ENCODE measurements at regions not wholly inside any gene's neighbourhood (a gene's known extent, or its start where the extent isn't known, plus 50 kb on each side); places are given as distances from the start of the nearest gene placed in this dataset.

DNA sequence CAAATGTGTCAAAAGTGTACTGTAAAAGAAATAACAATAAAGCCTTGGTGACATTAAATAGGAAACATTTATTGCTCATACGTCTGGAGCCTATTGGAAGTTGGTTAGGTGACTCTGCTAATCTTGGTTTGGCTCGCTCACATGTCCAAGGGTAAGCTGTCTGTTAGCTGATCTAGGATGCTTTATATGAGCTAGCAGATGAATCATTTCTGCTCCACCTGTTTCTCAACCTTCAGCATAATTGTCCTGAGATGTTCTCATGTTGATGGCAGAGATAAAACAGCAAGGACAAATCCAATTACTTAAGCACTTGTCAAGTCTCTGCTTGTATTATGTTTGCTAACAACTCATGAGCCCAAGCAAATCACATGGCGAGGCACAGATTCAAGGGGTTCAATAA is 56.0 kb upstream of the CD53 start:
- TF ChIP-seq, protein P1, sequence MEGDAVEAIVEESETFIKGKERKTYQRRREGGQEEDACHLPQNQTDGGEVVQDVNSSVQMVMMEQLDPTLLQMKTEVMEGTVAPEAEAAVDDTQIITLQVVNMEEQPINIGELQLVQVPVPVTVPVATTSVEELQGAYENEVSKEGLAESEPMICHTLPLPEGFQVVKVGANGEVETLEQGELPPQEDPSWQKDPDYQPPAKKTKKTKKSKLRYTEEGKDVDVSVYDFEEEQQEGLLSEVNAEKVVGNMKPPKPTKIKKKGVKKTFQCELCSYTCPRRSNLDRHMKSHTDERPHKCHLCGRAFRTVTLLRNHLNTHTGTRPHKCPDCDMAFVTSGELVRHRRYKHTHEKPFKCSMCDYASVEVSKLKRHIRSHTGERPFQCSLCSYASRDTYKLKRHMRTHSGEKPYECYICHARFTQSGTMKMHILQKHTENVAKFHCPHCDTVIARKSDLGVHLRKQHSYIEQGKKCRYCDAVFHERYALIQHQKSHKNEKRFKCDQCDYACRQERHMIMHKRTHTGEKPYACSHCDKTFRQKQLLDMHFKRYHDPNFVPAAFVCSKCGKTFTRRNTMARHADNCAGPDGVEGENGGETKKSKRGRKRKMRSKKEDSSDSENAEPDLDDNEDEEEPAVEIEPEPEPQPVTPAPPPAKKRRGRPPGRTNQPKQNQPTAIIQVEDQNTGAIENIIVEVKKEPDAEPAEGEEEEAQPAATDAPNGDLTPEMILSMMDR (IDR thresholded peaks at IDR 0.05; ENCODE audit: low read depth, low read length), result no peak
- no peak for DNase-seq (ENCODE audit: extremely low read depth, low read depth)

GRCh38 chr1:110811529-110811928 is 61.4 kb upstream of the CD53 start:
- TF ChIP-seq, protein P1 (IDR thresholded peaks at IDR 0.05; ENCODE audit: low read depth, low read length), result no peak
- DNase-seq (ENCODE audit: extremely low read depth, low read depth), result no peak

DNA sequence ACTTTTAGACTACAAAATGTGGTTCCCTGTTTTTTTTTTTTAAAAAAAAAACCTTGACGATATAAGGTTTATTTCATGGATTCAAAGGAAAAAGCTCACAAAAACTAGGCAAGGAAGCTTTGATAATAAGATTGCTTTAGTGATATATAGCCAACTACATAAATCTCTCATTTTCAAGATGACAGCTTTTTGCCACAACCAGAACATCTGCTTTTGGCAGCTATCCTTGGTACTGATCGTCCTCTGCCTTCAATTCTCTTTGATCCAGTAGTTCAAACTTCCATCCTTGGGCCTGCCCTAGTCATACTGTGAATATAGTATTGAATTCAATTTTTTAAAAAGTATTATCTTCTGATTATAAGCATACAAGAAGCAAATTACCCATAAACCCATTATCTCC is 72.9 kb upstream of the CD53 start:
- no peak for DNase-seq (ENCODE audit: extremely low read depth, low read depth)
- TF ChIP-seq, protein P1 (IDR thresholded peaks at IDR 0.05; ENCODE audit: low read depth, low read length), result no peak

DNA sequence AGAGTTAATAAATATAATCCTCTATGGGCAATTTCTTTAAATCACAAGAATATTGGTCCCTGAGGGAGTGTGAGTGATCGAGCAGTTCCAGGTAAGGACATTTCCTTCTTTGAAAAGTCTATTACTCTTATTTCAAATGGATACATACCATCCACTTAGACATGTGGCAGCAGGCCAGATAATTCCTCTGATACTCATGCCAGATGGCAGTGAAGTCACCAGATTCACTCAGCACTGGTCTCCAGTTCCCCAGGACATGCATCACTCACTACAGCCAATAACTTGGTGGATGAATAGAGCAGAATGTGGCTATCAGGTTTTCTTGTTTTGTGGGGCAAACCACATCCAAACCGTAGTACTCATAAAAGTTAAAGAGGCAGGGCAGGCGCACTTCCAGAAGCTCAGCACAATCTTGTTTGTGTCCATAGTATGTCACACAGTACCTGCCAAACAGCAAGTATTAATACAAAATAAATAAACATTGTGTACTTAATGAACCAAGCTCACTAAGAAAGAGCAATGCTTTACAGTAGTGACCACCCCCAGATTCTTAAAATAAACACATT is 74.2 kb upstream of the CD53 start:
- TF ChIP-seq, protein P1 (IDR thresholded peaks at IDR 0.05; ENCODE audit: low read depth, low read length), result no peak
- no peak for DNase-seq (ENCODE audit: extremely low read depth, low read depth)

GRCh38 chr1:110788673-110789072 is 84.3 kb upstream of the CD53 start:
- TF ChIP-seq, protein P1 (IDR thresholded peaks at IDR 0.05; ENCODE audit: low read depth, low read length), result no peak
- DNase-seq (ENCODE audit: extremely low read depth, low read depth), result no peak

DNA sequence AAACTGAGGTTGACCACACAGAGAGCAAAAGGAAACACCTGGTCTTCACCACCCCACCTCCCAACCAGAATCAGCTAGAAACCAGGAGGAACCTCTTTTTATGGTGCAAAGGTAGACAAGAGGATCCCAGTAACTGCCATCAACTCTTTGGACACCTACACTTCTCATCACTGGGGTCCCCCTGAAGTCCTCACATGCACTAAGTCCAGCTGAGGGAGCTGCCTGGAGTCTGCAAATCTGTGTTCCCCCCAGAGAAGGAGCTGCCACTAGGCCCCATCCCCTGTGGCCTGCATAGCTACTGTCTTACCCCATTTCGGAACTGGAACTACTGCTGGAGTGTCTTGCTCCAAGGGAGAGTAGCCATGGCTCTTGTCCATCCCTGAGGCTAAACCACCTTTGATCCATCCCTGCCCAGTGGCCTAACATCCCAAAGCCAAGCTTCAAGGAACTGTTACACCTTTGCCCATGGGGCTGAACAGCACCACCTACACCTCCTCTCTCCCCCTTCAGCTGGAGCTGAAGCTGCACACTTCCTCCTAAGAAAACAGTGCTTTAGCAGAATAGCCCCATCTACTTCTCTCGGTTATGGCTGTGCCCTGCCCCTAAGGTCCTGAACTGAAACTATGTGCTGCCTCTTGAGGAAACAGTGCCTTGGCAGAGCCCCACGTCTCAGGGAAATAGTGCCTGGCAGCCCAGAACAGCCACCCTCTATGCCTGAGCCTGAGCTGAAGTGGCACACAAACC is 85.4 kb upstream of the CD53 start:
- TF ChIP-seq, protein P1 (IDR thresholded peaks at IDR 0.05; ENCODE audit: low read depth, low read length), result no peak
- DNase-seq (ENCODE audit: extremely low read depth, low read depth), result no peak

- TF ChIP-seq, protein P1 (IDR thresholded peaks at IDR 0.05; ENCODE audit: low read depth, low read length), result no peak
- no peak for DNase-seq (ENCODE audit: extremely low read depth, low read depth)
Measured at GRCh38 chr1:110786802-110787327, 86.1 kb upstream of the CD53 start.
